OCI-LY3 (cell line): ENCODE measurements at regions not wholly inside any gene's neighbourhood (a gene's known extent, or its start where the extent isn't known, plus 50 kb on each side); places are given as distances from the start of the nearest gene placed in this dataset.
"Not testable (repeated sequence)": the region's sequence is repeated elsewhere in the genome, so short reads cannot be mapped to it uniquely, and the experiment has no call there.

Source experiments
- H2AFZ ChIP-seq: fragments of 200-600, 300-600 bp; shearing (Covaris generic); 2 replicates; pipeline ENCODE4 v1.6.0; 2014; ENCODE audit warnings: antibody characterized with exemption, low read depth, low read length
- H3K27ac ChIP-seq: fragments of 200-600, 300-600 bp; sonication (generic); 2 replicates; pipeline ENCODE4 v1.5.1; 2014; ENCODE audit warnings: mild to moderate bottlenecking, low read length, moderate library complexity, mixed read lengths
- H3K27me3 ChIP-seq: fragments of 200-600, 300-600 bp; sonication (generic); 2 replicates; pipeline ENCODE4 v1.6.1; 2014; ENCODE audit warnings: low read depth, low read length, mixed read lengths
- H3K36me3 ChIP-seq: fragments of 200-600, 300-600 bp; sonication (generic); replicated peaks from 2 replicates; pipeline ENCODE3; 2014; ENCODE audit warnings: low read depth, low read length, mixed read lengths
- H3K4me1 ChIP-seq: fragments of 300-600, 200-600 bp; sonication (generic); 2 replicates; pipeline ENCODE4 v1.6.1; 2014; ENCODE audit warnings: low read length, mixed read lengths
- H3K4me2 ChIP-seq: fragments of 200-600, 300-600 bp; sonication (generic); 2 replicates; pipeline ENCODE4 v1.6.1; 2014; ENCODE audit warnings: low read length, mixed read lengths
- H3K4me3 ChIP-seq: fragments of 300-600, 200-600 bp; sonication (generic); 2 replicates; pipeline ENCODE4 v1.5.1; 2014; ENCODE audit warnings: antibody characterized with exemption, mild to moderate bottlenecking, low read length, moderate library complexity
- H3K79me2 ChIP-seq: fragments of 300-600, 200-600 bp; shearing (Covaris generic); 2 replicates; pipeline ENCODE4 v1.6.1; 2014; ENCODE audit warnings: mild to moderate bottlenecking, low read length, mixed read lengths
- H3K9ac ChIP-seq: fragments of 300-600, 200-600 bp; shearing (Covaris generic); 2 replicates; pipeline ENCODE4 v1.6.0; 2014; ENCODE audit warnings: mild to moderate bottlenecking, low read length, moderate library complexity
- H3K9me3 ChIP-seq: fragments of 200-600, 300-600 bp; shearing (Covaris generic); 2 replicates; pipeline ENCODE4 v1.6.1; 2014; ENCODE audit warnings: low read length, mixed read lengths; ENCODE audit not compliant: insufficient read depth
- H4K20me1 ChIP-seq: fragments of 200-600, 300-600 bp; sonication (generic); 2 replicates; pipeline ENCODE4 v1.6.1; 2016; ENCODE audit warnings: low read length, mixed read lengths; ENCODE audit not compliant: insufficient read depth
- EZH2phosphoT487 ChIP-seq: fragments of 200-600 bp; shearing (Covaris generic); IDR thresholded peaks from 2 replicates; pipeline ENCODE4 v1.6.1; 2018; ENCODE audit warnings: antibody characterized with exemption, mixed run types, low read depth
- TF ChIP-seq, protein P1 (sequence below): fragments of 200-600, 300-600 bp; sonication (generic); IDR thresholded peaks from 2 replicates; pipeline ENCODE4 v1.5.1; 2014; ENCODE audit warnings: antibody characterized with exemption, low read length, low read depth

GRCh38 chr18:76604108-76604934, 109.3 kb upstream of the ZNF516 start:
- Histone ChIP-seq H3K4me1 (no peaks in the 10 kb centered on the region), H3K9ac (no peak overlapping the region), H3K9me3 (no peaks in the 10 kb centered on the region), H3K36me3 (no peaks in the 10 kb centered on the region), H3K27me3 (peaks cover 7% of the 10 kb centered on the region; the same call in 1 of the 2 replicates), H3K4me3 (no peak overlapping the region), H4K20me1 (peaks cover 4% of the 10 kb centered on the region; the same call in 1 of the 2 replicates), H3K79me2 (no peaks in the 10 kb centered on the region), H3K27ac (no peak overlapping the region), H2AFZ (no peak overlapping the region), H3K4me2 (no peak overlapping the region)
- TF ChIP-seq, protein P1, sequence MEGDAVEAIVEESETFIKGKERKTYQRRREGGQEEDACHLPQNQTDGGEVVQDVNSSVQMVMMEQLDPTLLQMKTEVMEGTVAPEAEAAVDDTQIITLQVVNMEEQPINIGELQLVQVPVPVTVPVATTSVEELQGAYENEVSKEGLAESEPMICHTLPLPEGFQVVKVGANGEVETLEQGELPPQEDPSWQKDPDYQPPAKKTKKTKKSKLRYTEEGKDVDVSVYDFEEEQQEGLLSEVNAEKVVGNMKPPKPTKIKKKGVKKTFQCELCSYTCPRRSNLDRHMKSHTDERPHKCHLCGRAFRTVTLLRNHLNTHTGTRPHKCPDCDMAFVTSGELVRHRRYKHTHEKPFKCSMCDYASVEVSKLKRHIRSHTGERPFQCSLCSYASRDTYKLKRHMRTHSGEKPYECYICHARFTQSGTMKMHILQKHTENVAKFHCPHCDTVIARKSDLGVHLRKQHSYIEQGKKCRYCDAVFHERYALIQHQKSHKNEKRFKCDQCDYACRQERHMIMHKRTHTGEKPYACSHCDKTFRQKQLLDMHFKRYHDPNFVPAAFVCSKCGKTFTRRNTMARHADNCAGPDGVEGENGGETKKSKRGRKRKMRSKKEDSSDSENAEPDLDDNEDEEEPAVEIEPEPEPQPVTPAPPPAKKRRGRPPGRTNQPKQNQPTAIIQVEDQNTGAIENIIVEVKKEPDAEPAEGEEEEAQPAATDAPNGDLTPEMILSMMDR = no peak
- TF ChIP-seq EZH2phosphoT487 = no peak

DNA sequence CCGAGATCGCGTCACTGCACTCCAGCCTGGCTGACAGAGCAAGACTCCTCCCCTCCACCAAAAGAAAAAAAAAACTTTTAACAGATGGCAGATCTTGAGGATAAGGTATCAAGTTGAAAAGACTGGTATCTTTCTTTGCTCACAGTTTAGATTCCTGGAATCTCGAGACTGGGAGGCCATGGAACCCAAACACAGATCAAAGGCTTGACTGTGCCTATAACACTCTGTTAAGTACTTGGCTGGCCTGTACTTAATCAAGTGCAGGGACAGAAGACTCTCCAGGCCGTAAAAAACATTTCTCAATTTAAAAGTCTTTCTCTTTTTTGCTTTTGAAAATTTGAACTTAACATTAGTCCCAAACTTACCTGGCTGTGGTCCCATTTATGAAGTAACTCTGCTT, 107.1 kb upstream of the ZNF516 start:
- TF ChIP-seq, protein P1 = no peak
- no peak for TF ChIP-seq EZH2phosphoT487
- H3K9me3 ChIP-seq = no peaks in the 10 kb centered on the region
- H3K79me2 ChIP-seq = no peaks in the 10 kb centered on the region
- H3K27ac ChIP-seq = no peak overlapping the region
- no peak overlapping the region for H3K4me3 ChIP-seq
- peaks cover 7% of the 10 kb centered on the region; the same call in 1 of the 2 replicates for H3K27me3 ChIP-seq
- H3K36me3 ChIP-seq = no peaks in the 10 kb centered on the region
- no peak overlapping the region for H2AFZ ChIP-seq
- no peak overlapping the region for H3K4me2 ChIP-seq
- no peak overlapping the region for H3K9ac ChIP-seq
- peaks cover 4% of the 10 kb centered on the region; the same call in 1 of the 2 replicates for H4K20me1 ChIP-seq
- H3K4me1 ChIP-seq = no peaks in the 10 kb centered on the region

- H3K4me2 ChIP-seq, H3K79me2 ChIP-seq, H3K9ac ChIP-seq, H3K27me3 ChIP-seq, H3K27ac ChIP-seq, H3K36me3 ChIP-seq, H2AFZ ChIP-seq, H3K4me1 ChIP-seq, H4K20me1 ChIP-seq, H3K9me3 ChIP-seq, H3K4me3 ChIP-seq: not testable (repeated sequence)
Observed at GRCh38 chr18:76600076-76600475, 105.0 kb upstream of the ZNF516 start.

DNA sequence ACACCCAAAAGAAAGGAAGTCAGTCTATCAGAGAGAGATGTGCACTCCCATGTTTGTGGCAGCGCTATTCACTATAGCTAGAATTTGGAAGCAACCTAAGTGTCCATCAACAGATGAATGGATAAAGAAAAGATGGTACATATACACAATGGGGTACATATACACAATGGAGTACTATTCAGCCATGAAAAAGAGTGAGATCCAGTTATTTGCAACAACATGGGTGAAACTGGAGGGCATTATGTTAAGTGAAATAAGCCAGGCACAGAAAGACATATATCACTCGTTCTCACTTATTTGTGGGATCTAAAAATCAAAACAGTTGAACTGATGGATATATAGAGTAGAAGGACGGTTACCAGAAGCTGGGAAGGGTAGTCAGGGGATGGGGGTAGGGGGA, 99.9 kb upstream of the ZNF516 start:
- Histone ChIP-seq H3K4me2 (no peak overlapping the region), H3K4me1 (no peaks in the 10 kb centered on the region), H3K36me3 (no peaks in the 10 kb centered on the region), H3K9ac (no peak overlapping the region), H3K4me3 (no peak overlapping the region), H3K27ac (no peak overlapping the region), H3K27me3 (no peaks in the 10 kb centered on the region), H3K79me2 (no peaks in the 10 kb centered on the region), H3K9me3 (peaks cover 4% of the 10 kb centered on the region; the same call in 1 of the 2 replicates), H4K20me1 (no peaks in the 10 kb centered on the region), H2AFZ (no peak overlapping the region)
- TF ChIP-seq EZH2phosphoT487 = no peak
- TF ChIP-seq, protein P1 = no peak
